SK-N-SH (cell line): ENCODE measurements at regions not wholly inside any gene's neighbourhood (a gene's known extent, or its start where the extent isn't known, plus 50 kb on each side); places are given as distances from the start of the nearest gene placed in this dataset.

Source experiments
- FOXM1 ChIP-seq: IDR thresholded peaks from 2 replicates; pipeline ENCODE4 v1.4.0; 2012; ENCODE audit warnings: low read depth, mild to moderate bottlenecking
- GABPA ChIP-seq: IDR thresholded peaks from 2 replicates; pipeline ENCODE4 v1.4.0; 2012; ENCODE audit warnings: low read depth, mild to moderate bottlenecking
- MEF2A ChIP-seq: IDR thresholded peaks from 2 replicates; pipeline ENCODE4 v1.4.0; 2012; ENCODE audit warnings: low read depth, borderline replicate concordance
- MXI1 ChIP-seq: IDR thresholded peaks from 2 replicates; pipeline ENCODE4 v1.6.1; 2012; ENCODE audit warnings: mild to moderate bottlenecking, low read depth, low read length, improper control_type of control experiment
- NFIC ChIP-seq: IDR thresholded peaks from 2 replicates; pipeline ENCODE4 v1.4.0; 2012; ENCODE audit warnings: borderline replicate concordance
- POLR2AphosphoS5 ChIP-seq: IDR thresholded peaks from 2 replicates; pipeline ENCODE4 v1.6.1; 2012; ENCODE audit warnings: low read depth, low read length
- RCOR1 ChIP-seq: fragments of 150-350 bp; IDR thresholded peaks from 2 replicates; pipeline ENCODE4 v1.6.1; 2017; ENCODE audit warnings: antibody characterized with exemption, low read length
- SMC3 ChIP-seq: IDR thresholded peaks from 2 replicates; pipeline ENCODE4 v1.6.1; 2012; ENCODE audit warnings: low read depth, low read length, improper control_type of control experiment
- TEAD4 ChIP-seq: IDR thresholded peaks from 2 replicates; pipeline ENCODE4 v1.4.0; 2012; ENCODE audit warnings: mild to moderate bottlenecking, borderline replicate concordance; ENCODE audit not compliant: insufficient read depth
- YY1 ChIP-seq: IDR thresholded peaks from 2 replicates; pipeline ENCODE4 v1.4.0; 2012; ENCODE audit warnings: low read depth, mild to moderate bottlenecking
- TF ChIP-seq, protein P1 (sequence below): fragments of 200-600 bp; sonication (generic); IDR thresholded peaks from 2 replicates; pipeline ENCODE4 v1.6.1; 2017; ENCODE audit warnings: antibody characterized with exemption, mild to moderate bottlenecking, moderate library complexity
- TF ChIP-seq, protein P2 (sequence below): IDR thresholded peaks from 2 replicates; pipeline ENCODE4 v1.4.0; 2012; ENCODE audit warnings: low read depth, borderline replicate concordance
- TF ChIP-seq, protein P3 (sequence below): IDR thresholded peaks from 2 replicates; pipeline ENCODE4; 2012

DNA sequence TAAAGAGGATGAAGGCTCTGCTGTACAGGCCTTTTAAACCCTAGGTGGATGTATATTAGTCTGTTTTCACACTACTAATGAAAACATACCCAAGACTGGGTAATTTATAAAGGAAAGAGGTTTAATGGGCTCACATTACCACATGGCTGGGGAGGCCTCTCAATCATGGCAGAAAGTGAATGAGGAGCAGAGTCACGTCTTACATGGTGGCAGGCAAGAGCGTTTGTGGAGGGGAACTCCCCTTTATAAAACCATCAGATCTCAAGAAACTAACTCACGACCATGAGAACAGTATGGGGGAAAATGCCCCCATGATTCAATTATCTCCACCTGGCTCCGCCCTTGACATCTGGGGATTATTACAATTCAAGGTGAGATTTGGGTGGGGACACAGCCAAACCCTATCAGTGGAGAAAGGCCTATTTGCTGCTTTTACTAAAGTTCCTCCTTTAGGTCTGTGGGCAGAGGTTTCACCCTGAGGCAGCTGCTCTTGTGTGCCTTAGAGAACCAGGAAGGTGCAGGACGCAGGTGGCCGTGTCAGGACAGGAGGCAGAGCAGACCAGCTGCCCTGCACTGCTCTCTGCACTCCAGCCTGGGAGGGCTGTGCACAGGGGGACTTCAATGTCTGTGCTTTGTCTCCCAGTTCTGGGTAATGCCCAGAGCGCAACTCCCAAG, 178.8 kb upstream of the HDAC4 start:
- TF ChIP-seq TEAD4 (no peak), NFIC (no peak), GABPA (no peak), SMC3 (no peak), MXI1 (no peak), YY1 (no peak), MEF2A (no peak), FOXM1 (no peak), RCOR1 (no peak), POLR2AphosphoS5 (no peak)
- TF ChIP-seq, protein P1, sequence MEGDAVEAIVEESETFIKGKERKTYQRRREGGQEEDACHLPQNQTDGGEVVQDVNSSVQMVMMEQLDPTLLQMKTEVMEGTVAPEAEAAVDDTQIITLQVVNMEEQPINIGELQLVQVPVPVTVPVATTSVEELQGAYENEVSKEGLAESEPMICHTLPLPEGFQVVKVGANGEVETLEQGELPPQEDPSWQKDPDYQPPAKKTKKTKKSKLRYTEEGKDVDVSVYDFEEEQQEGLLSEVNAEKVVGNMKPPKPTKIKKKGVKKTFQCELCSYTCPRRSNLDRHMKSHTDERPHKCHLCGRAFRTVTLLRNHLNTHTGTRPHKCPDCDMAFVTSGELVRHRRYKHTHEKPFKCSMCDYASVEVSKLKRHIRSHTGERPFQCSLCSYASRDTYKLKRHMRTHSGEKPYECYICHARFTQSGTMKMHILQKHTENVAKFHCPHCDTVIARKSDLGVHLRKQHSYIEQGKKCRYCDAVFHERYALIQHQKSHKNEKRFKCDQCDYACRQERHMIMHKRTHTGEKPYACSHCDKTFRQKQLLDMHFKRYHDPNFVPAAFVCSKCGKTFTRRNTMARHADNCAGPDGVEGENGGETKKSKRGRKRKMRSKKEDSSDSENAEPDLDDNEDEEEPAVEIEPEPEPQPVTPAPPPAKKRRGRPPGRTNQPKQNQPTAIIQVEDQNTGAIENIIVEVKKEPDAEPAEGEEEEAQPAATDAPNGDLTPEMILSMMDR = no peak
- TF ChIP-seq, protein P2, sequence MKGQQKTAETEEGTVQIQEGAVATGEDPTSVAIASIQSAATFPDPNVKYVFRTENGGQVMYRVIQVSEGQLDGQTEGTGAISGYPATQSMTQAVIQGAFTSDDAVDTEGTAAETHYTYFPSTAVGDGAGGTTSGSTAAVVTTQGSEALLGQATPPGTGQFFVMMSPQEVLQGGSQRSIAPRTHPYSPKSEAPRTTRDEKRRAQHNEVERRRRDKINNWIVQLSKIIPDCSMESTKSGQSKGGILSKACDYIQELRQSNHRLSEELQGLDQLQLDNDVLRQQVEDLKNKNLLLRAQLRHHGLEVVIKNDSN = no peak
- TF ChIP-seq, protein P3, sequence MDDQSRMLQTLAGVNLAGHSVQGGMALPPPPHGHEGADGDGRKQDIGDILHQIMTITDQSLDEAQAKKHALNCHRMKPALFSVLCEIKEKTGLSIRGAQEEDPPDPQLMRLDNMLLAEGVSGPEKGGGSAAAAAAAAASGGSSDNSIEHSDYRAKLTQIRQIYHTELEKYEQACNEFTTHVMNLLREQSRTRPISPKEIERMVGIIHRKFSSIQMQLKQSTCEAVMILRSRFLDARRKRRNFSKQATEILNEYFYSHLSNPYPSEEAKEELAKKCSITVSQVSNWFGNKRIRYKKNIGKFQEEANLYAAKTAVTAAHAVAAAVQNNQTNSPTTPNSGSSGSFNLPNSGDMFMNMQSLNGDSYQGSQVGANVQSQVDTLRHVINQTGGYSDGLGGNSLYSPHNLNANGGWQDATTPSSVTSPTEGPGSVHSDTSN = no peak
